ENCODE measurements at regions not wholly inside any gene's neighbourhood (a gene's known extent, or its start where the extent isn't known, plus 50 kb on each side); places are given as distances from the start of the nearest gene placed in this dataset.

DNA sequence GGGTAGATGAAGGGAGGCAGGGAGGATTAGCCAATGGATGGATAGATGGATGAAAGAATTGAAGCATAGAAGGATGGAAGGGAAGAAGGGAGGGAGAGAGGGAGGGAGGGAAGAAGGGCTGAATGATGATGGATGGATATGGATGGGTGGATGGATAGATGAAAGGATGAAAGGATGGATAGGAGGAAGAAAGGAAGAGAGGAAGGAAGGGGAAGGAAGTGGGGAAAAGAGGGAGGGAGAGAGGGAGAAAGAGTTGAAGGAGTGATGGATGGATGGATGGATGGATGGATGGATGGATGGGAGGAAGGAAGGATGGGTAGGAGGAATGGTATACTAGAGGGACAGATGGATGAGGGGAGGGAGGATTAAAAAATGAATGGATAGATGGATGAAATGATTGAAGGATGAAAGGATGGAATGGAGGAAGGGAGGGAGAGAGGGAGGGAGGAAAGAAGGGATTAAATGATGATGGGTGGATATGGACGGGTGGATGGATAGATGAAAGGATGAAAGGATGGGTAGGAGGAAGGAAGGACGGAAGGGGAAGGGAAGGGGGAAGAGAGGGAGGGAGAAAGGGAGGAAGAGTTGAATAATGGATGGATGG lies 145.9 kb downstream of the MN1 start:
- DNase-seq: no peak

DNA sequence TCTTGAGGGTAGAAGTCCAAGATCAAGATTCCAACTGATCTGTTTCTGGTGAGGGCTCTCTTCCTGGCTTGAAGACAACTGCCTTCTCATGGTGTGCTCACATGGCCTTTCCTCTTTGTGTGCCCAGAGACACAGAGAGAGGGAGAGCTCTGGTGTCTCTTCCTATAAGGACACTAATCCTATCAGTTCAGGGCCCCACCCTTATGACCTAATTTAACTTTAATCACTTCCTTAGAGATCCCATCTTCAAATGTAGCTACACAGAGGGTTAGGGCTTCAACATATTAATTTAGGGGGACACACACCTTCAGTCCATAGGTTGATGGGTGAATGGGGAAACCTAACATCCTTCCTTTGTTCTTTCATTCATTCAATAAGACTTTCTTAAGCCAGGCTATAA lies 144.6 kb downstream of the MN1 start:
- DNase-seq: no peak

DNA sequence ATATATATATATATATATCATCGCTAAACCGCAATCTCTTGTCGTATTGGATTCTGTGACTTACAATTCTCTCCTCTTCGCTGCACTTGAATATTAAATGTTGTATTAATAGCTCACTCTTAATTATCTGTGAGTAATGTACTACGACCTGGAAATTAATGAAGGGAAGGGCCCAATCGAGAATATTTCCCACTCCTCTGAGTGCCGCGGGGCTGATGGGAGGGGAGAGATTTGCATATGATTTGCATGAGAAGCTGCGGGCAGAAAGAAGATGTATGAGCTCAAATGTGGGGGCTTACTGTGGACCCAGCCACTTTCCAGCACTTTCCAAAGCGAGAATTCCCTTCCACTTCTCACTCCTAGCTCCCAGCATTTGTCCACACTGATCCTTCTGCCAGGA lies 141.2 kb downstream of the MN1 start:
- no peak for DNase-seq

- DNase-seq: no peak
These were observed 138.9 kb downstream of the MN1 start for GRCh38 chr22:27662359-27663301.

DNA sequence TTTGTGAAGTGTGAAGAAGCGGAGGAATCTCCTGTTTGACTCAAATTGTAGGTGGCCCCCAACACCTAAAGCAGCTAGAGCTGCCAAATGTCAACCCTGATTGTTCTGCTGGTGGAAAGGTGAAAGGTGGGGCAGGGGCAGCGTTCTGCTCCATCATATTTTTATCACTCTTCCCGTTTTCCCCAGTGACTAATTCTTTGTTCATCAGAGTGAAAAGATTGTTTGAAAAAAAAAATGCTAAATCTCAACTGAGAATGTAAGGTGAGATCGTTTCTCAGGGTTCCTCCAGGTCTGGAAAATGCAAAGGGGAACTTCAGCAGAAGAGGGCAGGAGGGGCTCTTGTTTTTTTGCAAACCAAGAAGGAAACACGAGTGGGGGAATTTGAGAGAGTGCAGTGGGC lies 137.7 kb downstream of the MN1 start:
- no peak for DNase-seq

- DNase-seq: no peak
These were observed 135.1 kb downstream of the MN1 start for GRCh38 chr22:27666272-27666997.

DNA sequence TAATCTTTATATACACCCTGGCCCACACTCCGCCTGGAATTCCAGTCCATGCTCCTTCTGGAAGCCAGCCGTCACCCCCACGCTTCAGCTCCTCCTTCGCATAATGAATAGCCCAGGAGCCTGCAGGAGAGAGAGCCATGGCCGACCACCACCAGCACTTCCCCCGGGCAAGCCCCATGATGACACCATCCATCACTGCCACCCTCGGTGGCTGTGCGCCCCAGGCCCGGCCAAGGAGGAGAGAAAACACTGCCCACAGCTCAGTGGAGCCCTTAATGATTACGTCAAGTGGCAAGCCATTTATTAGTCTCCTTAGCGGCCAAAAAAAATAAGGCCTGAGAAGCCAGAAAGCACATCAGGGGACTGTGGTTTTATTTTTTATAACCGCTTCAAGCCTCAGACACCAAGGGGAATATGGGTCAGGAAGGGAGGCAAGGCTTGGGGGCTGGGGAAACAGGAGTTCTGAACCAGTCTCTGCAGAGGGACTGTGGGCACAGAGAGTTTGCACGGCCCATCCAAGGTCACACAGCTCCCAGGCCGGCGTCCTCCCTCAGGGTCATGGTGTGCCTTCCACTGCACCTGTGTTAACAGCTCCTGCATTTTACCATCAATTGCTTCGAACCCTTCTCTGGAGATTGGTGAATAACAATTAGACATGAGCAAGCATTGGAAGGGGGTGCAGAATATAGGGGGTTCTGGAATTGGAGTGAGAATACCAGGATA lies 134.3 kb downstream of the MN1 start:
- DNase-seq: no peak

GRCh38 chr22:27668828-27669797 lies 132.4 kb downstream of the MN1 start:
- no peak for DNase-seq

DNA sequence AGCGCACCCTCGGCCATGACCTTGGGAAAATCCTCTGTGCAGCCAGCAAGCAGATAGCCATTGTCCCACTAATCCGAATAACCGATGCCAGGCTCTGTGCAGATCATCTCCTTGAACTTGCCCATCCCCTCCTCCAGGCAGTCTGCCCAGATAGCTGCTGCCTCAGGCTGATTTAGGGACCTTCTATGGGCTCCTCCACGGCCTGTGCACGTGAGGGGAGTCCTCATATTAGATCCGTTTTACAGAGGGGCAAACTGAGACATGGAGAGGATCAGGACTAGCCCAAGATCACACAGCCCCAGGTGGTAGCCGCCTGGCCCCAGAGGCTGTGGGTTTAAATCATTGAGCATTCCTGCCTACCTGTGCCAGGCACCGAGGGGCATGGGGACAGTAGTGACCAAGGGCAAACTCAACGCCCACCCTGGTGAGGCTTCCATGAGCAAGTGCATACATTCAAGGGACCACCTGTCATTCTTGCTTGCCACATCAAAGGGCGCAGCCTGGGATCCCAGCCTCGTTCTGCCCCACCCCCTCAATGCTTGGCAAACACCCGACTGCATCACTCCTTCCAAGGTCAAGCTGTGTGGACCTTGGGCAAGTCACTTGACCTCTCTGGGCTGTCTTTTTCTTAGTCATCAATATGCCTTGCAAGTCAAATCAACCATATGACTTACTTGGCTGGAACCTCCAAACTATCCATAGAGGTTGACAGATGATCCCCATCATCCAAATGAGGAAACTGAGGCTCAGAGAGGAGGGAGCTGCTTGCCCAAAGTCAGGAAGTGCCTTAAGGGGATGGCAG lies 131.6 kb downstream of the MN1 start:
- no peak for DNase-seq

DNA sequence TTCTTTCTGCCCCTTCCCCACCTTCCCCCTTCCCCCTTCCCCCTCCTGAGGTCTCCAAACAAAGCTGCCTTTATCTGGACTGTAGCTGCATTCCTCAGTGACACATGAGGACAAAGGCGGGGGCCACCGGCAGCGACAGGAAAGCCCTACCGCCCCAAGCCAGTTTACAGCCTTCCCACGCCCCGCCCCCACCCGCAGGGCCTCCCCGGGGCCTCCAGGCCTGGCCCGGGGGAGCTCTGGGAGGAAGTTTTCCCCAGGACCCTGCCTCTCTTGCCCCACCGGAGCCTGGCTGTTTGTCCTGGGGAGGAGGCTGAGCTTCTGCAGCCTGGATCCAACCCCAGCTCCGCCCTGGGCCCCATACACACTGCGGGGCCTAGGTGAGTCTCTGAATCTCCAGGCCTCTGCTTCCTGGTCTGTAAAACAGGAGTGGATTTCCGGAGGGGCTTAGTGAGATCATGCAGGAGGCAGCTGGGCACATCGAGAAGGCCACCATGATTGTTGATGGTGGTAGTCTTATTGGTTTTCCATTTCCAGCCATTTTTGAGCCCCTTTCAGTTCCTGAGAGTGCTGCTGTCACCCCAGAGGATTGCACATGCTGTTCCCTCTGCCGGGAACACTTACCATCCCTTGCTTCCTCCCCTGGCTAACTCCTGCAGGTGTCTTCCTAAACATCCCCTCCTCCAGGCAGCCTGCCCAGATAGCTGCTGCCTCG lies 130.7 kb downstream of the MN1 start:
- no peak for DNase-seq

- DNase-seq: no peak
These were observed 130.1 kb downstream of the MN1 start for GRCh38 chr22:27671413-27671935.

- DNase-seq: no peak
These were observed 128.7 kb downstream of the MN1 start for GRCh38 chr22:27672721-27673418.

DNA sequence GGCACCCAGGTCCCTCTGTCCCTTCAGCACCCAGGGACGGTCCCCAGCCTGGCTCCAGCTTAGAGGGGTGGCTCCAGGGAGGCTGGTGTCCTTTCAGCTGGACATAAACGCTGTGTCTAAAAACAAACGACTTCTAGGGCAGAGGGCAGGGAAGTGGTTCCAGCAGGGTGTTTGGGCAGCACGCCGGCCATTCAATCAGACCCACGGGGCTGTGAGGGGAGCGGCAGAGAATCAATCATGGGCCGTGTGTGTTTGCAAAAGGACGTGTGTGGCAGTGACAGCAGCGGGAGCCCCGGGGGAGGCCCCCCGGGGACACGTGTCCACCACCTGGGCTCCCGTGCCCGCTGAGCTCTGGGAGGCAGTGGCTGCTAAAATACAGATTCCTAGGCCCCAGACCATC lies 127.7 kb downstream of the MN1 start:
- DNase-seq: no peak

DNA sequence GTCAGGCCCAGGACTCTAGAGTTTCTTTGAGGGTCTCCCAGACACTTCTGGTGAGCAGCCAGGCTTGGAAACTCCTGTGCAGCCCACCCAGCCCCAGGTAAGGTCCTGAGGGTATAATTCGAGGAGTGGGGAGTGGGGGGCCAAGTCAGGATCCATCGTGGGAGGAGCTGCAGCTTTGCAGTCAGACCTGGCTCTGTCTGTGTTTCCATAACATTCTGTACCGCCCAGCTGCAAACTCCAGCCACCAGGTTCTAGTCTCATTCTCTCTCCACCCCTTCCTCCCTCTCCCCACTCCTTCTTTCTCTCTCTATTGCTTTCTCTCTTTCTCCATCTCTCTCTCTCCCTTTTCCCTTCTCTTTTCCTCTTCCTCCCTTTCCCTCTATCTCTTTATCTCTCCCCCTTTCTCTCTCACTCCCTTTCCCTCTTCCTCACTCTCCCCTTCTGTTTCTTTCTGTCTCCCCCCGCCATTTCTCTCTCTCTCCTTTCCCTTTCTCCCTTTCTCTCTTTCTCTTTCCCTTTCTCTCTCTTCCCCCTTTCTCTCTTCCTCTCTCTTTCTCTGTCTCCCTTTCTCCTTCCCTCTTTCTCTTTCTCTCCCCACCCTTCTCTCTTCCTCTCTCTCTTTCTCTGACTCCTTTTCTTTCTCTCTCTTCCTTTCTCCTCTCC lies 127.2 kb downstream of the MN1 start:
- DNase-seq: no peak

DNA sequence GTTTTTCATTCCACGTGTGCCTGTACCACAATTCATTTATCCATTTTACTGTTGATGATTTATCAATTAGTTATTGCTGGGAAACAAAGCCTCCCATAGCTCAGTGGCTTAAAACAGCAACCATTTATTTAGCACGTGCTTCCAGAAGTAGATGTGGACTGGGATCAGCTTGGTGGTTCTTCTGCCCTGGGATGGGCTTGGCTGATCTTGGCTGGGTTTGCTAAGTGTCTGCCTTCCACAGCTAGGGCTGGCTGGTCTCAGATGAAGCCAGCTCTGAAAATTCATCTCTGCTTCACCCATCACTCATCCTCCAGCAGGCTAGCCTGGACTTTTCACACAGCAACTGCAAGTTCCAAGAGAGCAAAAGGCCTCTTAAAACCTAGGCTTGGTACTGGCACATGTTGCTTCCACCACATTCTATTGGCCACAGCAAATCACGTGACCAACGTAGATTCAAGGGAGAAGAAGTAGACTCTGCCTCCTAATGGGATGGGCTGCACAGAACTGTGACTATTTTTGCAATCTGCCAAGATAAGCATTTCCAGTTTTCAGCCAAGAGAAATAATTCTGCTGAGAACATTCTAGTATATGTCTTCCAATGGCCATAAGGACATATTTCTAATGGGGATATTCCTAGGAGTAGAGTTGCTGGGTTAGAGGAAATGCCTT lies 124.9 kb downstream of the MN1 start:
- no peak for DNase-seq

DNA sequence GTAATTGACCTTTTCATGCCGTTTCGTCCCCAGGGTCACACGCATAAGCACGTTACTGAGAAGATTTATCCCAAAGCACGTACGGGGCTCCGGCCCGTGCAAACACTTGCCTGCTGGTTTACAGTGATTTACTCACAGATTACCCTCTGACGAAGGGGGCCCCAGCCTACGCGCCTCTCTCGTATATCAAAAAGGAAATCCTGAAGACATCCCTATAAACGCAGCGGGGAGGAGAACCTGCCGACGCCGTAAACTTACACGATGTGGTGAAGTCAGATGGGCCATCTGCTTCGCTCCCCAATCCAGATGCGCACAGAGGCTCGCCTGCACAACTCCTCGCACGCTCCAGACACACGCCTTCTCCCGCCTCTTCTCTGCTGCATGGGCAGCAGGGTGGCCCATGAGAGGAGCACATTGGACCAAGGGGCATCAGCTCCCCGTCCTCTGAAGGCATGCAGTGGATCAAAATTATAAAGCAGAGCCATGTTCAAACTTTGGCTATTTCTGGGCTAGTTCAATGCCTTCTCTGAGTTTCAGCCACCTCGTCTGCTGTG lies 123.6 kb downstream of the MN1 start:
- no peak for DNase-seq

DNA sequence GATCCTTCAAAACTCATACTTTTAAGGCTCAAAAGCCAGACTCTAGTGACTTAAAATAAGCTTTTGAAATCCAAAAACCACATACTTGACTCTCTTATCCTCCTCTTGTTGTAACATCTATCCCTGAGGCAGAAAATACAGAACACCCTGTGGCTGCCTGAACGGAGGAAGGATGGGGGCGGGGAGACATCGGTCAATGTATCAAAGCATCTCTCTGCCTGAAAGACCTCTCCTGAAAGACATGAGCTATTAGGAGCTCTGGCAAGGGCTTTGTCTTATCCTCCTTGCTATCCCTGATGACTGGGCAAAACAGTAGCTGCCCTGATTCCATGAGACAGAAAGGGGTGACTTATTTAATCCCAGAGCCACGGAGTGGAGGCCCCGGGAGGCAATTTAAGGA lies 122.4 kb downstream of the MN1 start:
- no peak for DNase-seq
